ENCODE measurements at regions not wholly inside any gene's neighbourhood (a gene's known extent, or its start where the extent isn't known, plus 50 kb on each side); places are given as distances from the start of the nearest gene placed in this dataset.

GRCh38 chr20:62563561-62563960, 78.7 kb upstream of the SLCO4A1 start:
- no peak for DNase-seq

DNA sequence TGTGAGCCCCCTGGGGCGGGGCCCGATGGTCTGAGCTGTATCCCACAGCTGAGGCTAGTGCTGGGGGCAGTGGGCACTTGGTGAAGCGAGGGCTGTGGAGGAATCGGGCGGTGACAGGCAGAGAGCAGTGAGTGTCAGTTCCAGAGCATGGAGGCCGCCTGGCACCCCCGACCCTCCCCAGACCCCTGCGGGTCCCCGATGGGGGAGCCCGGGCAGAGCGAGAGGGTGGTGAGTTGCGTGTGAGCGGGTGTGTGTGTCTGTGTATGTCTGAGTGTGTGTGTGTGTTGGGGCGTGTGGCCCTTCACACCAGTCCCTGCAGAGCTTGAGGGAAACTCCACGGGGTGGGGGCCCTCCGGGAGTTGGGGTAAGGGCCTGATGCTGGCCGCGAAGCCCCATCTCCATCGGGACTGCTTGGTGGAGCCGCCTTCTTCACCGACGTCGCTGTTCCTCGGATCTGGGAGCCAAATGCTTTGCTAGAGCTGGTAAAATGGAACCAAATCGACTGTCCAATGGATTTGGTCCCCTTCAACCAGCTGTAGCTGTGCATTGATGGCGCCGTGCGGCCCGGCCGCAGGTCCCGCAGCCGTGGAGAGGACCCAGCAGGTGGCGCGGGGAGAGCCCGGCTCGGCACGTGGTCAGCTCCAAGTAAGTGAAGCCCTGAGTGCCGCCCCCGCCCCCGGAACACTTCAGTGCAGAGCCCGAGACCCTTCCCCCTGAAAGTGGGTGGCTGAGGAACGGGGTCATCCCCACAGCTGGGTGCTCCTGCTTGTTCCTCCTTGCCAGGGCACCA, 77.7 kb upstream of the SLCO4A1 start:
- no peak for DNase-seq

- no peak for DNase-seq
These were observed 76.0 kb upstream of the SLCO4A1 start for GRCh38 chr20:62566266-62566665.

DNA sequence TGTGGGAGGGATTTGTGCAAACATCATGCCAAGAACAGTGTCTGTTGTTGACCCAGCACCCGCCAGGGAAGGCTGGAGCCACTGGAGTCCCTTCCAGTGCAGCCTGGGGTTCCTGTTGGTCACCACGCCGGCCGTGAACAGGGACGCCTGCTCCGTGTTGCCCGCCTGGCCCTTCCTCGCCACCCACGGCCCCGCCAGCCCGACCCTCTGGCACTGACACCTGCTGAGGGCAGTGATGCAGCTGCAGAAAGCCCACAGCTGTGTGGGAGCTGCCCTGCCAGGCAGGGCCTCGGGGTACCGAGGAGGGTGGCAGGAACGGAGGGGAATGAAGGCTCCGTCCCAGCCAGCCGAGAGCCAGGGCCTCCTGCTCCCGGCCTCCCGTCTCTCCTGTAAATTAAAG, 75.5 kb upstream of the SLCO4A1 start:
- no peak for DNase-seq

GRCh38 chr20:62567246-62568044, 74.9 kb upstream of the SLCO4A1 start:
- no peak for DNase-seq

GRCh38 chr20:62568045-62568389, 74.3 kb upstream of the SLCO4A1 start:
- DNase-seq: no peak

GRCh38 chr20:62569615-62570014, 72.7 kb upstream of the SLCO4A1 start:
- DNase-seq: no peak

GRCh38 chr20:62570403-62570802, 71.9 kb upstream of the SLCO4A1 start:
- DNase-seq: no peak

DNA sequence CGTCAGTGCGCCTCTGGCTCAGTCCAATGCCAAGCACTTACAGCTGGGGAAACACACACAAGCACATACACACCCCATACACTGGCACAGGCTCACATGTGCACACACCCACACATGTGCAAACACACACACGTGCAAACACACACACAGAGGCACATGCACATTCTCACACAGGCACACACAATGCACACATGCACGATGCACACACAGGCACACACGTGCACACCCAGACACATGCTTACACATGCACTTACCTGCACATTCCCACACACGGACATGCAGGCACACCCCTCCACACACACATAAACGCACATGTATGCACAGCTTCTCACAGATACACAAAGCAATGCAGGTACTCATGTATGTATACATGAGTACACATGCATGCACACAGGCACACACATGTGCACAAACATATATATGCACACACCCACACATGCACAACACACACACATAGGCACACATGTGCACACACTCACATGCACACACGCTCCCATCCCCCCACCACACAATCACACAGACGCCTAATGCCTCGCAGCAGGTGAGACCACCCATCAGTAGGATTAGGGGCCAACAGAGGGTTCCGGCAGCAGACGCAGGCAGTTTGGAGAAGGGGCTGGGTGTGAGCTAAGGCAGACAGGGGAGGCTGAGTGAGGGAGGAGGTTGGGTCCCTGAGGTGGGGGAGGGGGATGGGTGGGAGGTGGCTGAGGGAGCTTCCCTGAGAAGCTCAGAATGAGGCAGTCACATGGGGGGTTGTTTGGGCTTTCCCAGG, 71.2 kb upstream of the SLCO4A1 start:
- DNase-seq: no peak

DNA sequence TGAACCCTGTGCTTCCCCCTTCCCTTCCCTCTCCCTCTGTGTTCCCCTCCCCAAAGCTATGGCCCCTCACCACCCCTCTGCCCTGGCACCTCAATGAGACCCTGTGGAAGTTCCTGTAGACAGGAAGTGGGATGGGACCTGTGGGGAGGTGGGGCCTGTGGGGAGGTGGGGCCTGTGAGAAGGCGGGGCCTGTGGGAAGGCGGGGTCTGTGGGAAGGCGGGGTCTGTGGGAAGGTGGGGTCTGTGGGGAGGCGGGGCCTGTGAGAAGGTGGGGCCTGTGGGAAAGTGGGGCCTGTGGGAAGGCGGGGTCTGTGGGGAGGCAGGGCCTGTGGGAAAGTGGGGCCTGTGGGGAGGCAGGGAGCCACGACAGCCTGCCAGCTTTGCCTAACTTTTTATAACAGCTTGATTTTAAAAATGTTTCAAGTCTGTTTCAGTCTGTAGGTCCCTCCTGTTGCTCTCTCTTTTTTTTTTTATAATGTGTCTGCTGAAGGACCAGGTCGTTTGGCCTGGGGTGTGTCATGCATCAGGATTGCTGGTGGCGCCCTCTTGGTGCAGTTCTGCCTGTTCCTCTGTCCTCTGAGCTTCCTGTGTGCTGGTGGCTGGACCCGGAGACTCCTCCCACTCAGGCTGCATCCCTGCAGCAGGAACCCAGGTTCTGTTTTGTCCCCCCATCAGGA, 70.5 kb upstream of the SLCO4A1 start:
- DNase-seq: no peak

GRCh38 chr20:62572980-62573379, 69.3 kb upstream of the SLCO4A1 start:
- no peak for DNase-seq

GRCh38 chr20:62573817-62574216, 68.5 kb upstream of the SLCO4A1 start:
- no peak for DNase-seq

DNA sequence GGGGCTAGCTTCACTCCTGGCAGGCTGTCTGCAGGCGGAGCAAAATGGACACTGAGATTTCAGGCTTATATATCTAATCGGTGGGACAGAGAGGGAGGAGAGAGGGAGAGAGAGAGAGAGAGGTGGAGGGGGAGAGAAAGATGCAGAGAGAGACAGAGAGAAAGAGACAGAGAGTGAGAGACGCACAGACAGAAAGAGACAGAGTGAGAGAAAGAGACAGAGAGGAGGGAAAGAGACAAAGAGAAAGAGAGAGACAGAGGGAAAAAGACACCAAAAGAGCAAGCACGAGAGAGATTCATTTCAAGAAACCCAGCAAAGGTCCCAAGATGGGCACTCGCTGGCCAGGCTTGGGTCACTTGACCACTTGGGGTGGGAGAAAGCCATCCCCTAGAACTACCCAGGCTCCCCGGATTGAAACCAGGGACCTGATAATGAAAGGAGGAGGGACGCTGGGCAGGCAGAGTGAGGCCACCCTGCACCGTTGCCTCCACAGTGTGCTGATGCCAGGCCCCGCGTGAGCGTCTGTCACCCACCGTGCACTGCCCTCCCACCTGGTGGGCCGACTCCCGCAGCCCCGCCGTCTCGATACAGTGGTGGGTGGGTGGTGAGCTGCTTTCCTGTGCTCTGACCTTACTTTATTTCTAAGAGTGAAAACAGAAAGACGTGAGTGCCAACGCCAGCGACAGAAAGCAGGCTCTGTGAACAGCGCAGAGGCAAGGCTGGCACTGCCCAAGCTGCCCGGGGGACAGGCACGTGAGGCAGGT, 67.9 kb upstream of the SLCO4A1 start:
- no peak for DNase-seq

DNA sequence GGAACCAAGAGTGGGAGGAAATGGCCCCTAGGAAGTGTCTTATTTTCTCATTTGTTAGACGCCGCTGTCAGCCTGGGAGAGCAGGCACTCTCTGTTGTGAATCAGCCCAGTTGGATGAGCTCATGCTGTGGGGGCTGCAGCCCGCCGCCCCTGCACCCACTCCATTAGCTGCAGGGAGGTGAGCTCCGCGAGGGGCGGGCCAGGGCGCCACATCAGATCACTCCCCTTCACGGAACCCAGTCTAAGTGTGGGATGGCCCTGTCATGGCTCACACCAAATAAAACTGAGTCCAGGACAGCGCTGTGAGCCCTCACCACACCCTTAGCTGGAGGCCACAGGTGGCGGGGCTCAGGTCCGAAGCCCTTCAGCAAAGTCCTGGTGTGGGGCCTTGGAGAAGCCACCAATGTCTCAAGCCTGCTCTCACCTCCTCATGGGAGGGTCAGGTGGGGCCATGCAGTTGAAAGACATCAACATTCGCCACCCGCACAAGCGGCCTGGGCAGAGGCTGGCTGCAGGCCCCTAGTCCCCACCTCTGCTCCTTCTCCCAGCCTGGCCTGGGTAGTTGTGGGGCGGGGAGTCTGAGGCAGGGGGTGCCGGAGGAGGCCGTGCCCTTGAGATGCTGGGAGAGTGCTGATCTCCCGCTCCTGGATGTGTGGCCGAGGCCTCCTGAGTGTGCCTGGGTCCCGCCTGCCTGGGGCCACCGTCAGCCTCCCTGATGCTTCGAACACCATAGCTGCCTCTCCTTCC, 66.2 kb upstream of the SLCO4A1 start:
- DNase-seq: no peak

DNA sequence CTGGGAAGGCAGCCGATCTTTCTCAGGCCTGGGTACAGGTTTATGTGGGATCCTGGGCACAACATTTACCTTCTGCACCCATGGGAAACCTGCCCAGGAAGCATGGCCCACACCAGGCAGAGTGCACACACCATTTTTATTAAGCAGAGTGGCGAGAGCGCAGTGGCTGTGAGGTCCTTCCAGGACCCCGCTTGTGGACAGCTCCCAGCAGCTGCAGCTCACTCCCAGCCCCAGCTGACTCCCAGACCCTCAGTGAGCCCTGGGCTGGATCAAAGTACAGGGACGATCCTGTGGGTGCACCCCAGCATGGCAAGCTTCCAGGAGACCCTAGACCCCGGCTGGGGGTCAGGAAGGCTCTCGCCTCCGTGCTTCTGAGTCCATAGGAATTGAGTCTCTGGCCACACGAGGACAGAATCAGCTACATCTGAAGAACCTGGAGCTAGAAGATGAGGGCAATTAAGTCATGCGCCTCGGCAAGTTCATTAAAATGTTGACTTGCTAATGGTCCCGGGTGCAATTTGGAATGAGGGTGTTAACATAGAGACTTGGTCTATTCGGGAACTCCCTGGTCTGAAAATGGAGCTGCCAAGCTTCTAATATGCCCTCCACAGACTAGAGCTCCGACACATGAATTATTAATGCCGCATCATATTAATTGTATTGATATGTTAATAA, 65.4 kb upstream of the SLCO4A1 start:
- DNase-seq: no peak

- DNase-seq: no peak
These were observed 64.8 kb upstream of the SLCO4A1 start for GRCh38 chr20:62577490-62577836.

GRCh38 chr20:62578294-62578897, 63.9 kb upstream of the SLCO4A1 start:
- DNase-seq: no peak

GRCh38 chr20:62580052-62580451, 62.3 kb upstream of the SLCO4A1 start:
- no peak for DNase-seq

DNA sequence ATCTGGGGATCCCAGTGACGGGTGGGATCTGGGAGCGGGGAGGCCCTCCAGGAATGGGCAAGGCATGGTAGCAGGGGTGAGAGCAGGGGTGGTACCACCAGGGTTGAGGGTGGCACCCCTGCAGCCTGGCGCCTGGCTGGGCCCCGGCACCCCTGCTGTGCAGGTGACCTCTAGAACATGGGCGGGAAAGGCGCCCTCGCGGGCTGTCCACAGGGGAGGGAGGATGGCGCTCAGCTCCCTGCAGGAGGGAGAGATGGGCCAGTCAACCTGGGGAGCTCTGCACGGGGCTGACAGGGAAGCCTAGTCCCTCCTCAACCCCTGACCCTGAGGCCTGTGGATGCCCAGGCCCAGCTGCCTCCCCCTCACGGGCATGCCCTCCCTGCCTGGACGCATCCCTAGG, 61.6 kb upstream of the SLCO4A1 start:
- DNase-seq: no peak

GRCh38 chr20:62581308-62581707, 61.0 kb upstream of the SLCO4A1 start:
- no peak for DNase-seq

- DNase-seq: no peak
These were observed 60.5 kb upstream of the SLCO4A1 start for GRCh38 chr20:62581806-62582205.

All from hippocampal formation (tissue), 2 donors.